ENCODE measurements at regions not wholly inside any gene's neighbourhood (a gene's known extent, or its start where the extent isn't known, plus 50 kb on each side); places are given as distances from the start of the nearest gene placed in this dataset.

- Histone ChIP-seq H3K4me1 (ENCODE audit: insufficient read depth, poor library complexity, severe bottlenecking) (peaks cover 6% of the 10 kb centered on the region), H3K9me3 (ENCODE audit: severe bottlenecking) (no peaks in the 10 kb centered on the region), H3K4me3 (ENCODE audit: severe bottlenecking) (no peak overlapping the region), H3K36me3 (ENCODE audit: low read depth) (no peaks in the 10 kb centered on the region), H3K27ac (ENCODE audit: poor library complexity, severe bottlenecking) (no peak overlapping the region), H3K27me3 (ENCODE audit: insufficient read depth, poor library complexity, severe bottlenecking) (no peaks in the 10 kb centered on the region)
- DNase-seq (ENCODE audit: low spot score) (no peak), ATAC-seq (ENCODE audit: low read depth) (peak; percentile 52; the same call in 2 of the 3 replicates)
- TF ChIP-seq CTCF (IDR thresholded peaks at IDR 0.05; ENCODE audit: poor library complexity, severe bottlenecking) = no peak
Observed at GRCh38 chr18:61001138-61001537, 332.1 kb upstream of the CDH20 start.

GRCh38 chr18:61006687-61007224 lies 326.5 kb upstream of the CDH20 start:
- H3K27ac ChIP-seq (ENCODE audit: poor library complexity, severe bottlenecking) = no peak overlapping the region
- H3K36me3 ChIP-seq (ENCODE audit: low read depth) = no peaks in the 10 kb centered on the region
- no peak for ATAC-seq (ENCODE audit: low read depth)
- no peaks in the 10 kb centered on the region for H3K9me3 ChIP-seq (ENCODE audit: severe bottlenecking)
- no peaks in the 10 kb centered on the region for H3K4me1 ChIP-seq (ENCODE audit: insufficient read depth, poor library complexity, severe bottlenecking)
- TF ChIP-seq CTCF (IDR thresholded peaks at IDR 0.05; ENCODE audit: poor library complexity, severe bottlenecking) = no peak
- no peak for DNase-seq (ENCODE audit: low spot score)
- no peak overlapping the region for H3K4me3 ChIP-seq (ENCODE audit: severe bottlenecking)
- H3K27me3 ChIP-seq (ENCODE audit: insufficient read depth, poor library complexity, severe bottlenecking) = no peaks in the 10 kb centered on the region

GRCh38 chr18:61019338-61020301 lies 313.6 kb upstream of the CDH20 start:
- Histone ChIP-seq H3K27ac (ENCODE audit: poor library complexity, severe bottlenecking) (no peak overlapping the region), H3K4me3 (ENCODE audit: severe bottlenecking) (no peak overlapping the region), H3K9me3 (ENCODE audit: severe bottlenecking) (no peaks in the 10 kb centered on the region), H3K4me1 (ENCODE audit: insufficient read depth, poor library complexity, severe bottlenecking) (no peaks in the 10 kb centered on the region), H3K27me3 (ENCODE audit: insufficient read depth, poor library complexity, severe bottlenecking) (no peaks in the 10 kb centered on the region), H3K36me3 (ENCODE audit: low read depth) (no peaks in the 10 kb centered on the region)
- DNase-seq (ENCODE audit: low spot score) (no peak), ATAC-seq (ENCODE audit: low read depth) (no peak)
- no peak for TF ChIP-seq CTCF (IDR thresholded peaks at IDR 0.05; ENCODE audit: poor library complexity, severe bottlenecking)

GRCh38 chr18:61025596-61025995 lies 307.6 kb upstream of the CDH20 start:
- no peaks in the 10 kb centered on the region for H3K27me3 ChIP-seq (ENCODE audit: insufficient read depth, poor library complexity, severe bottlenecking)
- H3K4me1 ChIP-seq (ENCODE audit: insufficient read depth, poor library complexity, severe bottlenecking) = no peaks in the 10 kb centered on the region
- H3K9me3 ChIP-seq (ENCODE audit: severe bottlenecking) = no peaks in the 10 kb centered on the region
- ATAC-seq (ENCODE audit: low read depth) (no peak), DNase-seq (ENCODE audit: low spot score) (no peak)
- no peaks in the 10 kb centered on the region for H3K36me3 ChIP-seq (ENCODE audit: low read depth)
- no peak for TF ChIP-seq CTCF (IDR thresholded peaks at IDR 0.05; ENCODE audit: poor library complexity, severe bottlenecking)
- no peak overlapping the region for H3K27ac ChIP-seq (ENCODE audit: poor library complexity, severe bottlenecking)
- H3K4me3 ChIP-seq (ENCODE audit: severe bottlenecking) = no peak overlapping the region

- no peaks in the 10 kb centered on the region for H3K4me1 ChIP-seq (ENCODE audit: insufficient read depth, poor library complexity, severe bottlenecking)
- H3K9me3 ChIP-seq (ENCODE audit: severe bottlenecking) = no peaks in the 10 kb centered on the region
- no peaks in the 10 kb centered on the region for H3K27me3 ChIP-seq (ENCODE audit: insufficient read depth, poor library complexity, severe bottlenecking)
- DNase-seq (ENCODE audit: low spot score) = no peak
- no peak for TF ChIP-seq CTCF (IDR thresholded peaks at IDR 0.05; ENCODE audit: poor library complexity, severe bottlenecking)
- H3K4me3 ChIP-seq (ENCODE audit: severe bottlenecking) = no peak overlapping the region
- no peaks in the 10 kb centered on the region for H3K36me3 ChIP-seq (ENCODE audit: low read depth)
- no peak overlapping the region for H3K27ac ChIP-seq (ENCODE audit: poor library complexity, severe bottlenecking)
- ATAC-seq (ENCODE audit: low read depth) = no peak
Observed at GRCh38 chr18:61031626-61032025, 301.6 kb upstream of the CDH20 start.
